ENCODE measurements at regions not wholly inside any gene's neighbourhood (a gene's known extent, or its start where the extent isn't known, plus 50 kb on each side); places are given as distances from the start of the nearest gene placed in this dataset.

DNA sequence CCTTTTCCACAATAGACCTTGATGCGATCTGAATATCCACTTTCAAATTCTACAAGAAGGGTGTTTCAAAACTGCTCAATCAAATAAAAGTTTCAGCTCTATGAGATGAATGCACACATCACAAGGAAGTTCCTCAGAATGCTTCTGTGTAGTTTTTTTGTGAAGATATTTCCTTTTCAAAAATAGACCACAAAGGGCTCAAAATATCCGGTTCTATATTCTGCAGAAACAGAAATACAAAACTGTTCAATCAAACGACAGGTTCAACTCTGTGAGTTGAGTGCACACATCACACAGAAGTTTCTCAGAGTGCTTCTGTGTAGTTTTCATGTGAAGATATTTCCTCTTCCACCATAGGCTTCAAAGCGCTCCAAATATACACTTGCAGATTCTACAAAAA lies 293.9 kb upstream of the DEFB115 start:
- no peak overlapping the region for H3K27ac ChIP-seq (ENCODE audit: low read depth)
- H3K9me3 Mint-ChIP-seq = peaks cover 37% of the 10 kb centered on the region; the same call in 2 of the 3 replicates
- H3K4me3 Mint-ChIP-seq = no peak overlapping the region
- no peaks in the 10 kb centered on the region for H3K27me3 Mint-ChIP-seq (ENCODE audit: insufficient read depth, low read depth, poor library complexity)
- H3K27me3 ChIP-seq (ENCODE audit: insufficient read depth) = no peaks in the 10 kb centered on the region
- DNase-seq (ENCODE audit: low spot score) (no peak), ATAC-seq (no peak)
- no peaks in the 10 kb centered on the region for H3K4me1 ChIP-seq (ENCODE audit: insufficient read depth)
- H3K36me3 Mint-ChIP-seq (ENCODE audit: low read depth) = peaks cover 3% of the 10 kb centered on the region; the same call in 2 of the 3 replicates
- no peak overlapping the region for H2AFZ ChIP-seq
- H3K4me1 Mint-ChIP-seq = no peaks in the 10 kb centered on the region
- no peaks in the 10 kb centered on the region for H3K79me2 ChIP-seq (replicated peaks; ENCODE audit: insufficient read depth)
- no peak overlapping the region for H3K4me2 ChIP-seq
- H3K27ac Mint-ChIP-seq = no peak overlapping the region
- H3K36me3 ChIP-seq (ENCODE audit: insufficient read depth) = no peaks in the 10 kb centered on the region
- H3K4me3 ChIP-seq = no peak overlapping the region
- H3K9me2 ChIP-seq (ENCODE audit: insufficient read depth) = no peaks in the 10 kb centered on the region; the same call in 1 of the 2 replicates
- H4K20me1 ChIP-seq (replicated peaks; ENCODE audit: insufficient read depth) = no peaks in the 10 kb centered on the region
- TF ChIP-seq, protein P1, sequence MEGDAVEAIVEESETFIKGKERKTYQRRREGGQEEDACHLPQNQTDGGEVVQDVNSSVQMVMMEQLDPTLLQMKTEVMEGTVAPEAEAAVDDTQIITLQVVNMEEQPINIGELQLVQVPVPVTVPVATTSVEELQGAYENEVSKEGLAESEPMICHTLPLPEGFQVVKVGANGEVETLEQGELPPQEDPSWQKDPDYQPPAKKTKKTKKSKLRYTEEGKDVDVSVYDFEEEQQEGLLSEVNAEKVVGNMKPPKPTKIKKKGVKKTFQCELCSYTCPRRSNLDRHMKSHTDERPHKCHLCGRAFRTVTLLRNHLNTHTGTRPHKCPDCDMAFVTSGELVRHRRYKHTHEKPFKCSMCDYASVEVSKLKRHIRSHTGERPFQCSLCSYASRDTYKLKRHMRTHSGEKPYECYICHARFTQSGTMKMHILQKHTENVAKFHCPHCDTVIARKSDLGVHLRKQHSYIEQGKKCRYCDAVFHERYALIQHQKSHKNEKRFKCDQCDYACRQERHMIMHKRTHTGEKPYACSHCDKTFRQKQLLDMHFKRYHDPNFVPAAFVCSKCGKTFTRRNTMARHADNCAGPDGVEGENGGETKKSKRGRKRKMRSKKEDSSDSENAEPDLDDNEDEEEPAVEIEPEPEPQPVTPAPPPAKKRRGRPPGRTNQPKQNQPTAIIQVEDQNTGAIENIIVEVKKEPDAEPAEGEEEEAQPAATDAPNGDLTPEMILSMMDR (conservative IDR thresholded peaks at IDR 0.05; ENCODE audit: low read depth in 2 of 2) = no peak
- TF ChIP-seq JUNB (IDR thresholded peaks at IDR 0.05; ENCODE audit: unreplicated experiment) (no peak), POLR2AphosphoS5 (IDR thresholded peaks at IDR 0.05; ENCODE audit: low read depth) (no peak), ZNF114 (CRISPR knock-in tag; IDR thresholded peaks at IDR 0.05) (no peak), EZH2phosphoT487 (IDR thresholded peaks at IDR 0.05; ENCODE audit: unreplicated experiment) (no peak), NANOG (IDR thresholded peaks at IDR 0.05; ENCODE audit: borderline replicate concordance) (no peak), STAT1 (IDR thresholded peaks at IDR 0.05; ENCODE audit: unreplicated experiment) (no peak), EZH2 (IDR thresholded peaks at IDR 0.05; ENCODE audit: low read depth, unreplicated experiment) (no peak), ZNF331 (CRISPR knock-in tag; IDR thresholded peaks at IDR 0.05; ENCODE audit: low read depth) (no peak)
- TF ChIP-seq, protein P2, sequence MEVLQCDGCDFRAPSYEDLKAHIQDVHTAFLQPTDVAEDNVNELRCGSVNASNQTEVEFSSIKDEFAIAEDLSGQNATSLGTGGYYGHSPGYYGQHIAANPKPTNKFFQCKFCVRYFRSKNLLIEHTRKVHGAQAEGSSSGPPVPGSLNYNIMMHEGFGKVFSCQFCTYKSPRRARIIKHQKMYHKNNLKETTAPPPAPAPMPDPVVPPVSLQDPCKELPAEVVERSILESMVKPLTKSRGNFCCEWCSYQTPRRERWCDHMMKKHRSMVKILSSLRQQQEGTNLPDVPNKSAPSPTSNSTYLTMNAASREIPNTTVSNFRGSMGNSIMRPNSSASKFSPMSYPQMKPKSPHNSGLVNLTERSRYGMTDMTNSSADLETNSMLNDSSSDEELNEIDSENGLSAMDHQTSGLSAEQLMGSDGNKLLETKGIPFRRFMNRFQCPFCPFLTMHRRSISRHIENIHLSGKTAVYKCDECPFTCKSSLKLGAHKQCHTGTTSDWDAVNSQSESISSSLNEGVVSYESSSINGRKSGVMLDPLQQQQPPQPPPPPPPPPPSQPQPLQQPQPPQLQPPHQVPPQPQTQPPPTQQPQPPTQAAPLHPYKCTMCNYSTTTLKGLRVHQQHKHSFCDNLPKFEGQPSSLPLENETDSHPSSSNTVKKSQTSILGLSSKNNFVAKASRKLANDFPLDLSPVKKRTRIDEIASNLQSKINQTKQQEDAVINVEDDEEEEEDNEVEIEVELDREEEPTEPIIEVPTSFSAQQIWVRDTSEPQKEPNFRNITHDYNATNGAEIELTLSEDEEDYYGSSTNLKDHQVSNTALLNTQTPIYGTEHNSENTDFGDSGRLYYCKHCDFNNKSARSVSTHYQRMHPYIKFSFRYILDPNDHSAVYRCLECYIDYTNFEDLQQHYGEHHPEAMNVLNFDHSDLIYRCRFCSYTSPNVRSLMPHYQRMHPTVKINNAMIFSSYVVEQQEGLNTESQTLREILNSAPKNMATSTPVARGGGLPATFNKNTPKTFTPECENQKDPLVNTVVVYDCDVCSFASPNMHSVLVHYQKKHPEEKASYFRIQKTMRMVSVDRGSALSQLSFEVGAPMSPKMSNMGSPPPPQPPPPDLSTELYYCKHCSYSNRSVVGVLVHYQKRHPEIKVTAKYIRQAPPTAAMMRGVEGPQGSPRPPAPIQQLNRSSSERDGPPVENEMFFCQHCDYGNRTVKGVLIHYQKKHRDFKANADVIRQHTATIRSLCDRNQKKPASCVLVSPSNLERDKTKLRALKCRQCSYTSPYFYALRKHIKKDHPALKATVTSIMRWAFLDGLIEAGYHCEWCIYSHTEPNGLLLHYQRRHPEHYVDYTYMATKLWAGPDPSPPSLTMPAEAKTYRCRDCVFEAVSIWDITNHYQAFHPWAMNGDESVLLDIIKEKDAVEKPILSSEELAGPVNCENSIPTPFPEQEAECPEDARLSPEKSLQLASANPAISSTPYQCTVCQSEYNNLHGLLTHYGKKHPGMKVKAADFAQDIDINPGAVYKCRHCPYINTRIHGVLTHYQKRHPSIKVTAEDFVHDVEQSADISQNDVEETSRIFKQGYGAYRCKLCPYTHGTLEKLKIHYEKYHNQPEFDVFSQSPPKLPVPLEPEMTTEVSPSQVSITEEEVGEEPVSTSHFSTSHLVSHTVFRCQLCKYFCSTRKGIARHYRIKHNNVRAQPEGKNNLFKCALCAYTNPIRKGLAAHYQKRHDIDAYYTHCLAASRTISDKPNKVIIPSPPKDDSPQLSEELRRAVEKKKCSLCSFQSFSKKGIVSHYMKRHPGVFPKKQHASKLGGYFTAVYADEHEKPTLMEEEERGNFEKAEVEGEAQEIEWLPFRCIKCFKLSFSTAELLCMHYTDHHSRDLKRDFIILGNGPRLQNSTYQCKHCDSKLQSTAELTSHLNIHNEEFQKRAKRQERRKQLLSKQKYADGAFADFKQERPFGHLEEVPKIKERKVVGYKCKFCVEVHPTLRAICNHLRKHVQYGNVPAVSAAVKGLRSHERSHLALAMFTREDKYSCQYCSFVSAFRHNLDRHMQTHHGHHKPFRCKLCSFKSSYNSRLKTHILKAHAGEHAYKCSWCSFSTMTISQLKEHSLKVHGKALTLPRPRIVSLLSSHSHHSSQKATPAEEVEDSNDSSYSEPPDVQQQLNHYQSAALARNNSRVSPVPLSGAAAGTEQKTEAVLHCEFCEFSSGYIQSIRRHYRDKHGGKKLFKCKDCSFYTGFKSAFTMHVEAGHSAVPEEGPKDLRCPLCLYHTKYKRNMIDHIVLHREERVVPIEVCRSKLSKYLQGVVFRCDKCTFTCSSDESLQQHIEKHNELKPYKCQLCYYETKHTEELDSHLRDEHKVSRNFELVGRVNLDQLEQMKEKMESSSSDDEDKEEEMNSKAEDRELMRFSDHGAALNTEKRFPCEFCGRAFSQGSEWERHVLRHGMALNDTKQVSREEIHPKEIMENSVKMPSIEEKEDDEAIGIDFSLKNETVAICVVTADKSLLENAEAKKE (CRISPR knock-in tag; IDR thresholded peaks at IDR 0.05) = no peak
- TF ChIP-seq, protein P3, sequence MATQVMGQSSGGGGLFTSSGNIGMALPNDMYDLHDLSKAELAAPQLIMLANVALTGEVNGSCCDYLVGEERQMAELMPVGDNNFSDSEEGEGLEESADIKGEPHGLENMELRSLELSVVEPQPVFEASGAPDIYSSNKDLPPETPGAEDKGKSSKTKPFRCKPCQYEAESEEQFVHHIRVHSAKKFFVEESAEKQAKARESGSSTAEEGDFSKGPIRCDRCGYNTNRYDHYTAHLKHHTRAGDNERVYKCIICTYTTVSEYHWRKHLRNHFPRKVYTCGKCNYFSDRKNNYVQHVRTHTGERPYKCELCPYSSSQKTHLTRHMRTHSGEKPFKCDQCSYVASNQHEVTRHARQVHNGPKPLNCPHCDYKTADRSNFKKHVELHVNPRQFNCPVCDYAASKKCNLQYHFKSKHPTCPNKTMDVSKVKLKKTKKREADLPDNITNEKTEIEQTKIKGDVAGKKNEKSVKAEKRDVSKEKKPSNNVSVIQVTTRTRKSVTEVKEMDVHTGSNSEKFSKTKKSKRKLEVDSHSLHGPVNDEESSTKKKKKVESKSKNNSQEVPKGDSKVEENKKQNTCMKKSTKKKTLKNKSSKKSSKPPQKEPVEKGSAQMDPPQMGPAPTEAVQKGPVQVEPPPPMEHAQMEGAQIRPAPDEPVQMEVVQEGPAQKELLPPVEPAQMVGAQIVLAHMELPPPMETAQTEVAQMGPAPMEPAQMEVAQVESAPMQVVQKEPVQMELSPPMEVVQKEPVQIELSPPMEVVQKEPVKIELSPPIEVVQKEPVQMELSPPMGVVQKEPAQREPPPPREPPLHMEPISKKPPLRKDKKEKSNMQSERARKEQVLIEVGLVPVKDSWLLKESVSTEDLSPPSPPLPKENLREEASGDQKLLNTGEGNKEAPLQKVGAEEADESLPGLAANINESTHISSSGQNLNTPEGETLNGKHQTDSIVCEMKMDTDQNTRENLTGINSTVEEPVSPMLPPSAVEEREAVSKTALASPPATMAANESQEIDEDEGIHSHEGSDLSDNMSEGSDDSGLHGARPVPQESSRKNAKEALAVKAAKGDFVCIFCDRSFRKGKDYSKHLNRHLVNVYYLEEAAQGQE (IDR thresholded peaks at IDR 0.05; ENCODE audit: unreplicated experiment) = no peak
- H3F3A ChIP-seq (replicated peaks; ENCODE audit: low read depth) = no peaks in the 10 kb centered on the region
